Epithelial cell of proximal tubule (primary cell): ENCODE measurements at regions not wholly inside any gene's neighbourhood (a gene's known extent, or its start where the extent isn't known, plus 50 kb on each side); places are given as distances from the start of the nearest gene placed in this dataset.

Experiments
- DNase-seq: peaks from one replicate; pipeline ENCODE4 v3.0.0-alpha.2; 2011; ENCODE audit warnings: low read depth
- H3K4me3 ChIP-seq: 2 replicates; pipeline ENCODE4 v1.5.1; 2011; ENCODE audit warnings: low read depth, mild to moderate bottlenecking, low read length
- TF ChIP-seq, protein P1 (sequence below): conservative IDR thresholded peaks from 2 replicates; pipeline ENCODE4 v1.5.1; 2012; ENCODE audit warnings: low read depth, mild to moderate bottlenecking, low read length

DNA sequence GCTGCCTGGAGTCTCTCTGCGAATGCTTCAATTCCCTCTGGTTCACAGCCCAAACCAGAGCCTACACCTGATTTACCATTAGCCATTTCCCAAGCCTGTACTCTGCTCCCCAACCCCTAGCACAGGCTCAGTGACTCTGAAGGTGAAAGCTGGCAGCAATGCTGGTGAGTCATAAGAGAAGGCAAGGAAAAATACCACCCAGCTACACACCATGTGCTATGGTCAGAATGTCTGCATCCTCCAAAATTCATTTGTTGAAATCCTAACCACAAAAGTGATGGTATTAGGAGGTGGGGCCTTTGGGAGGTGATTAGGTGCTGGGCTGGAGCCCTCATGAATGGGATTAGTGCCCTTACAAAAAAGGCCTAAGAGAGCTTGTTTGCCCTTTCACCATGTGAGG, 117.1 kb upstream of the TJP1 start:
- H3K4me3 ChIP-seq: no peak overlapping the region
- DNase-seq: peak; percentile 66
- TF ChIP-seq, protein P1, sequence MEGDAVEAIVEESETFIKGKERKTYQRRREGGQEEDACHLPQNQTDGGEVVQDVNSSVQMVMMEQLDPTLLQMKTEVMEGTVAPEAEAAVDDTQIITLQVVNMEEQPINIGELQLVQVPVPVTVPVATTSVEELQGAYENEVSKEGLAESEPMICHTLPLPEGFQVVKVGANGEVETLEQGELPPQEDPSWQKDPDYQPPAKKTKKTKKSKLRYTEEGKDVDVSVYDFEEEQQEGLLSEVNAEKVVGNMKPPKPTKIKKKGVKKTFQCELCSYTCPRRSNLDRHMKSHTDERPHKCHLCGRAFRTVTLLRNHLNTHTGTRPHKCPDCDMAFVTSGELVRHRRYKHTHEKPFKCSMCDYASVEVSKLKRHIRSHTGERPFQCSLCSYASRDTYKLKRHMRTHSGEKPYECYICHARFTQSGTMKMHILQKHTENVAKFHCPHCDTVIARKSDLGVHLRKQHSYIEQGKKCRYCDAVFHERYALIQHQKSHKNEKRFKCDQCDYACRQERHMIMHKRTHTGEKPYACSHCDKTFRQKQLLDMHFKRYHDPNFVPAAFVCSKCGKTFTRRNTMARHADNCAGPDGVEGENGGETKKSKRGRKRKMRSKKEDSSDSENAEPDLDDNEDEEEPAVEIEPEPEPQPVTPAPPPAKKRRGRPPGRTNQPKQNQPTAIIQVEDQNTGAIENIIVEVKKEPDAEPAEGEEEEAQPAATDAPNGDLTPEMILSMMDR: no peak

- TF ChIP-seq, protein P1: peak; percentile 31
- DNase-seq: no peak
- H3K4me3 ChIP-seq: no peak overlapping the region
Observed at GRCh38 chr15:29938361-29939335, 116.4 kb upstream of the TJP1 start.

- TF ChIP-seq, protein P1: no peak
- H3K4me3 ChIP-seq: no peak overlapping the region
- DNase-seq: no peak
Observed at GRCh38 chr15:29937956-29938355, 115.7 kb upstream of the TJP1 start.

- TF ChIP-seq, protein P1: no peak
- DNase-seq: no peak
- no peak overlapping the region for H3K4me3 ChIP-seq
Observed at GRCh38 chr15:29936353-29937049, 114.2 kb upstream of the TJP1 start.

DNA sequence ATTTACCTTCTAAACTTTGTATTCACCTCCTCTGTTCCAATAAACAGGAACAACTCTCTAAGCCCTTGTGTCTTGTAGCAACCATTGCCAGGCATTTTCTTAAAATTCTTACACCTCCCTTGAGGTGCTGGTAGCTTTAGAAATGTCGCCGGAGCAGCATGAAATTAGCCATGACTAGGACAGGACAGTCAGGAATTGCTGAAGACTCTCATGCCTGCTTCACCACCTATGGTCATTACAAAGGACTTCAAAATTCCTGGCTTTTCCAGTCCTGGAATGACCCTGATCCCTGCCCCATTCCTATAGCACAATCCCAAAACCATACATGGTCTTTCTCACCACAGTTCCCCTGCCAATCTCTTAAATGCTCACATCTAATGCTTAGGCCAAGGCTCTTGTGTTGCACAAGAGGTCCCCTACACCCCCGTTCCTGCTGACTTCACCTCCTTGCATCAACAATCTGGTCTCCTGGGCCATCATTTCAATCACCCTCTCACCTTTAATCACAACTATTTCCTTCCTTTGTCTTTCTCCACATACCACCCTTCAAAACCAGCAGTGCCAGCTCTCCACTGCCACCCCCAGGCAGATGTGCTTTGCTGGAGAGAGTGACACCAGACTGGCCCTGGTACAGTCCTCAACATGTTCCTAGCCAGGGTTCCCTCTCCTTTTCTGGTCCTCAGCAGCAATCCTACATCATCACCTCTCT, 113.2 kb upstream of the TJP1 start:
- no peak for DNase-seq
- H3K4me3 ChIP-seq: no peak overlapping the region
- TF ChIP-seq, protein P1: peak; percentile 61

DNA sequence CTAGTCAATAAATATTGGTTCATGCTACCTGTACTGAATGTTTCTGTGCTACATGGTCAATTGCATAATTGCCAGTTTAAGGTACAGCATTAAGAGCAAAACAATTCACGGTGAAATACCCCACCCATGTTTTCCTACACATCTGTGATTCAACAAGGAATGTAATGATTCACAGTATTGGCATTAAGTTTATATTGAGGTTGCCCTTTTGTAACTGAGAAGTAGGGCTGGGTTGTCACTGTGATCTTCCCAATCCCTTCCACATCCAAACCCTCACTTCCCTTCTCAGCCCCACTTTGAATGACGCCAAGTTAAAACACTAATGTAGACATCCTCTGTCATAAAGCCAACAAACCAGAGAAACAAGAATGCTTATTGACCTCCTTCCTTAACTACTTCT, 112.0 kb upstream of the TJP1 start:
- DNase-seq: no peak
- TF ChIP-seq, protein P1: no peak
- no peak overlapping the region for H3K4me3 ChIP-seq
